Peyer's patch (tissue), 4 donors: ENCODE measurements at regions not wholly inside any gene's neighbourhood (a gene's known extent, or its start where the extent isn't known, plus 50 kb on each side); places are given as distances from the start of the nearest gene placed in this dataset.

Experiments
- DNase-seq, 3 donors: peaks; one replicate each; pipeline ENCODE4 v3.0.0-alpha.2; 2017 to 2019
- H3K27ac ChIP-seq, 4 donors: fragments of 200-600 bp; sonication (generic); one replicate each; pipeline ENCODE4 v1.5.1; 2016 to 2019
- H3K27me3 ChIP-seq, 2 donors: fragments of 200-600 bp; sonication (generic); one replicate each; pipeline ENCODE4 v1.5.1; 2019
- H3K36me3 ChIP-seq, 3 donors: fragments of 200-600 bp; sonication (generic); one replicate each; pipeline ENCODE4 v1.5.1; 2016 to 2019
- H3K4me1 ChIP-seq, 4 donors: fragments of 200-600 bp; sonication (generic); one replicate each; pipeline ENCODE4 v1.5.1; 2016 to 2019
- H3K4me3 ChIP-seq, 4 donors: fragments of 200-600 bp; sonication (generic); 1 replicate in 3 of 4; 2 replicates in 1 of 4; pipeline ENCODE4 v1.5.1; 2016 to 2019; ENCODE audit warnings: mild to moderate bottlenecking in 1 of 4
- H3K9me3 ChIP-seq, 4 donors: fragments of 200-600 bp; sonication (generic); one replicate each; pipeline ENCODE4 v1.5.1; 2016 to 2019; ENCODE audit warnings: mild to moderate bottlenecking in 1 of 4
- POLR2A ChIP-seq, 2 donors: fragments of 450-650 bp; IDR thresholded peaks; one replicate each; pipeline ENCODE4 v1.5.1; 2017; ENCODE audit warnings: antibody characterized with exemption in 2 of 2, mild to moderate bottlenecking in 2 of 2, moderate library complexity in 2 of 2
- TF ChIP-seq, protein P1 (sequence below), 6 experiments: fragments of 450-650 bp in 4 of 6; fragments of 200-600 bp in 2 of 6; sonication (generic) in 1 of 6; IDR thresholded peaks; one replicate each; pipeline ENCODE4 v1.5.1; 2017 to 2019; ENCODE audit warnings: antibody characterized with exemption in 6 of 6, mild to moderate bottlenecking in 3 of 6, moderate library complexity in 1 of 6

DNA sequence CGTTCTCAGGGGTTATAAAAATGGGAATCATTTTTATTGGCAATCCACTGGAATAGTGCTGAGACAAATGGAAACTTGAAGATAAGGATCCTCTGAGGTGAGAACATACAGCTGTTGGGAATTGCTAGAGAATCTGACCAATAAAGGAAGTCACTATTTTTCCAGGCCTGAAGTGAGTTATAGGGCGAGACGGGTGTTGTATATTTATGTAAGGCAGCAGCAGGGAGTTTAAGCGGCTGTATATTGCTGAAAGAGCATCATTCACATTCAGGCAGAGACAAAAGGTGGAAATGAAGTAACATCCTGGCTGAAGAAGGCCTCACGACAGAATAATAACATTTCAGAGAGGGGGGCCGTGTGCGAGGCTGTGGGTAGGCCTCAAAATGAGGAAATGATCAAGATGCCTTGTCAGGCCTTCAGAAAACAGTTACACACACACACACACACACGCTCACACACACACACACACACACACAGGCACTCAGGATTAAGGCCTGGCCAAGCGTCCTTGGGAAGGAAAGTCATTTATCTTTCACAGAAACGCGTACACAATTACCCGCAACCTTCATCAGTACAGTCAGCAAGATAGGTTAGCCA is 964.9 kb upstream of the NR2F2 start:
- no peak for DNase-seq
- Histone ChIP-seq H3K27ac (no peak overlapping the region), H3K9me3 (no peaks in the 10 kb centered on the region), H3K4me1 (no peaks in the 10 kb centered on the region), H3K4me3 (no peak overlapping the region), H3K36me3 (no peaks in the 10 kb centered on the region), H3K27me3 (no peaks in the 10 kb centered on the region)
- TF ChIP-seq POLR2A (IDR thresholded peaks at IDR 0.05): no peak
- TF ChIP-seq, protein P1, sequence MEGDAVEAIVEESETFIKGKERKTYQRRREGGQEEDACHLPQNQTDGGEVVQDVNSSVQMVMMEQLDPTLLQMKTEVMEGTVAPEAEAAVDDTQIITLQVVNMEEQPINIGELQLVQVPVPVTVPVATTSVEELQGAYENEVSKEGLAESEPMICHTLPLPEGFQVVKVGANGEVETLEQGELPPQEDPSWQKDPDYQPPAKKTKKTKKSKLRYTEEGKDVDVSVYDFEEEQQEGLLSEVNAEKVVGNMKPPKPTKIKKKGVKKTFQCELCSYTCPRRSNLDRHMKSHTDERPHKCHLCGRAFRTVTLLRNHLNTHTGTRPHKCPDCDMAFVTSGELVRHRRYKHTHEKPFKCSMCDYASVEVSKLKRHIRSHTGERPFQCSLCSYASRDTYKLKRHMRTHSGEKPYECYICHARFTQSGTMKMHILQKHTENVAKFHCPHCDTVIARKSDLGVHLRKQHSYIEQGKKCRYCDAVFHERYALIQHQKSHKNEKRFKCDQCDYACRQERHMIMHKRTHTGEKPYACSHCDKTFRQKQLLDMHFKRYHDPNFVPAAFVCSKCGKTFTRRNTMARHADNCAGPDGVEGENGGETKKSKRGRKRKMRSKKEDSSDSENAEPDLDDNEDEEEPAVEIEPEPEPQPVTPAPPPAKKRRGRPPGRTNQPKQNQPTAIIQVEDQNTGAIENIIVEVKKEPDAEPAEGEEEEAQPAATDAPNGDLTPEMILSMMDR (IDR thresholded peaks at IDR 0.05): no peak

GRCh38 chr15:95368191-95368590 is 962.3 kb upstream of the NR2F2 start:
- Histone ChIP-seq H3K4me1 (no peaks in the 10 kb centered on the region), H3K4me3 (no peak overlapping the region), H3K27me3 (no peaks in the 10 kb centered on the region), H3K36me3 (no peaks in the 10 kb centered on the region), H3K27ac (no peak overlapping the region), H3K9me3 (no peaks in the 10 kb centered on the region)
- TF ChIP-seq POLR2A (IDR thresholded peaks at IDR 0.05): no peak
- TF ChIP-seq, protein P1 (IDR thresholded peaks at IDR 0.05): no peak
- no peak for DNase-seq

DNA sequence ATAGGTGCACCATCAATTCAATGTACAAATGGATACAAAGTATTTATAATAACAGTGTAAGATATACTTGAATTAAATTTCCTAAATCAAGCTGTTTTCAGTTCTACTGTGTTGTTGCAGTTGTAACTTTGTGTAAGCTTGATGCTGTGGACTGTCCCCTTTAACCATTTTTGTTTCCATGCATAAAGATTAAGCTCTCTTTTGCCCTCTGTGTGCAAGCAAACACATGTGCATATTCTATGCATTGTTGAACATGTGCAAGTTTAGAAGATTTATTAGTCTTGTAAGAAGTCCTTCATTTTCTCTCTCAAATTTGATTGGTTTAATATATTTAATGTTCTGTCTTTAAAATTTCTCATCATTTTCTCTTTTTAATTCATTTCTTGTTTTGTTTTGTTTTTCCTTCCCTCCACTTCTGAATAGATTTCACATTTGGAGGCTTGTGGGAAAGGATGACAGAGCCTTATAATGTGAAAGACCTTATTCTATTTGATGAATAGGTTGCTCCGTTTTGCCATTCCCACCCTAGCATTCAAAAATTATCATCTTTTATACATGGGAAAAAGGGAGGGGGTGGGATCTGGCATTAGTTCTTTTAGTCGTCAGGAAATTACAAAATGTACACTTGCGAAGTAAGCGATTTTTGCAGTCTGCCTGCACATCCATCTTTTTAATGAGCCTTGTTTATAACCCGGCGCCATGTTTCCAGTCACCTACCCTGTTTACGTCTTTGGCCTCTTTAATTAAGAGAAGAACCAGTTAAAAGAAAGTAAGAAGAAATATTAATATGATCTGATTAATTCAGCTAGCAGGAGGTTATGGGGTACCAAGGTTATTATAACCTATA is 961.5 kb upstream of the NR2F2 start:
- H3K4me1 ChIP-seq: no peaks in the 10 kb centered on the region
- no peak overlapping the region for H3K4me3 ChIP-seq
- no peak overlapping the region for H3K27ac ChIP-seq
- DNase-seq: no peak
- no peaks in the 10 kb centered on the region for H3K9me3 ChIP-seq
- no peaks in the 10 kb centered on the region for H3K36me3 ChIP-seq
- TF ChIP-seq, protein P1 (IDR thresholded peaks at IDR 0.05): no peak
- TF ChIP-seq POLR2A (IDR thresholded peaks at IDR 0.05): no peak
- H3K27me3 ChIP-seq: no peaks in the 10 kb centered on the region

- H3K27ac ChIP-seq: no peak overlapping the region
Measured at GRCh38 chr15:95370291-95370690, 960.2 kb upstream of the NR2F2 start.

GRCh38 chr15:95371664-95372063 is 958.8 kb upstream of the NR2F2 start:
- H3K9me3 ChIP-seq: no peaks in the 10 kb centered on the region
- TF ChIP-seq, protein P1 (IDR thresholded peaks at IDR 0.05): no peak
- no peak for TF ChIP-seq POLR2A (IDR thresholded peaks at IDR 0.05)
- H3K36me3 ChIP-seq: no peaks in the 10 kb centered on the region
- no peak overlapping the region for H3K4me3 ChIP-seq
- H3K27ac ChIP-seq: no peak overlapping the region
- H3K4me1 ChIP-seq: no peaks in the 10 kb centered on the region
- DNase-seq: no peak
- no peaks in the 10 kb centered on the region for H3K27me3 ChIP-seq

More at GRCh38 chr15:95370291-95370690, 960.2 kb upstream of the NR2F2 start:
- H3K36me3 ChIP-seq: no peaks in the 10 kb centered on the region
- H3K4me3 ChIP-seq: no peak overlapping the region
- no peaks in the 10 kb centered on the region for H3K27me3 ChIP-seq
- DNase-seq: no peak
- H3K4me1 ChIP-seq: no peaks in the 10 kb centered on the region
- H3K9me3 ChIP-seq: no peaks in the 10 kb centered on the region
- no peak for TF ChIP-seq POLR2A (IDR thresholded peaks at IDR 0.05)
- TF ChIP-seq, protein P1 (IDR thresholded peaks at IDR 0.05): no peak
